Gastroesophageal sphincter (tissue), 4 donors: ENCODE measurements at regions not wholly inside any gene's neighbourhood (a gene's known extent, or its start where the extent isn't known, plus 50 kb on each side); places are given as distances from the start of the nearest gene placed in this dataset.

Source experiments
- ATAC-seq: fragments of 150-250 bp; one replicate; pipeline ENCODE4 v1.9.1; 2016; ENCODE audit warnings: mild to moderate bottlenecking, moderate library complexity
- H3K27ac ChIP-seq, 4 donors: fragments of 200-600 bp; sonication (generic) in 3 of 4; 1 replicate in 3 of 4; 2 replicates in 1 of 4; pipeline ENCODE4 v1.5.1; 2016 to 2019
- H3K27me3 ChIP-seq: fragments of 200-600 bp; sonication (generic); one replicate; pipeline ENCODE4 v1.5.1; 2019
- H3K36me3 ChIP-seq, 2 donors: fragments of 200-600 bp; sonication (generic); one replicate each; pipeline ENCODE4 v1.5.1; 2019; ENCODE audit warnings: control low read depth in 1 of 2
- H3K4me1 ChIP-seq, 3 donors: fragments of 200-600 bp; sonication (generic); 1 replicate in 2 of 3; 2 replicates in 1 of 3; pipeline ENCODE4 v1.5.1; 2016 to 2019; ENCODE audit warnings: control low read depth in 2 of 3
- H3K4me3 ChIP-seq, 2 donors: fragments of 200-600 bp; sonication (generic); one replicate each; pipeline ENCODE4 v1.5.1; 2019; ENCODE audit warnings: mild to moderate bottlenecking in 1 of 2, moderate library complexity in 1 of 2
- H3K9me3 ChIP-seq, 3 donors: fragments of 200-600 bp; sonication (generic); one replicate each; pipeline ENCODE4 v1.5.1; 2017 to 2019; ENCODE audit warnings: control low read depth in 2 of 3
- CTCF ChIP-seq, 4 experiments: fragments of 200-600 bp in 2 of 4; fragments of 450-650 bp in 2 of 4; sonication (generic) in 1 of 4; IDR thresholded peaks; one replicate each; pipeline ENCODE4 v1.5.1; 2017 to 2019; ENCODE audit warnings: antibody characterized with exemption in 4 of 4, mild to moderate bottlenecking in 2 of 4, moderate library complexity in 2 of 4
- EP300 ChIP-seq: sonication (generic); formaldehyde crosslinking; IDR thresholded peaks from one replicate; pipeline ENCODE4 v1.6.1; 2017; ENCODE audit warnings: antibody characterized with exemption, mild to moderate bottlenecking
- POLR2A ChIP-seq, 2 donors: fragments of 450-650 bp; IDR thresholded peaks; one replicate each; pipeline ENCODE4 v1.6.1; 2017; ENCODE audit warnings: antibody characterized with exemption in 2 of 2, mild to moderate bottlenecking in 2 of 2, moderate library complexity in 1 of 2
- POLR2AphosphoS5 ChIP-seq: sonication (generic); formaldehyde crosslinking; IDR thresholded peaks from one replicate; pipeline ENCODE4 v1.6.1; 2017; ENCODE audit warnings: antibody characterized with exemption
- WGBS, 2 donors: methylation state at CpG; one replicate each; pipeline ENCODE4 v1.1.5; 2018; ENCODE audit warnings: low coverage in 1 of 2; 5-methylcytosine and 5-hydroxymethylcytosine counted together

- Histone ChIP-seq H3K27ac (no peak overlapping the region), H3K36me3 (no peaks in the 10 kb centered on the region), H3K9me3 (no peaks in the 10 kb centered on the region), H3K4me1 (no peaks in the 10 kb centered on the region), H3K4me3 (no peak overlapping the region), H3K27me3 (peaks cover 14% of the 10 kb centered on the region)
- TF ChIP-seq EP300, result no peak
- no peak for TF ChIP-seq POLR2AphosphoS5
- TF ChIP-seq CTCF (IDR thresholded peaks at IDR 0.05), result no peak
- TF ChIP-seq POLR2A (IDR thresholded peaks at IDR 0.05), result no peak
- 83 to 88% methylated on average over 1 to 9 of the region's 38 CpGs for WGBS, 2 donors
- no peak for ATAC-seq
Measured at GRCh38 chr22:23414727-23415489, 165.2 kb downstream of the IGLL1 start.

- no peak for ATAC-seq
Measured at GRCh38 chr22:23411739-23412138, 168.4 kb downstream of the IGLL1 start.

GRCh38 chr22:23410411-23410810 is 169.7 kb downstream of the IGLL1 start:
- no peaks in the 10 kb centered on the region for H3K36me3 ChIP-seq
- no peak for TF ChIP-seq EP300
- TF ChIP-seq POLR2A (IDR thresholded peaks at IDR 0.05), result no peak
- TF ChIP-seq CTCF (IDR thresholded peaks at IDR 0.05), result no peak
- no peak for TF ChIP-seq POLR2AphosphoS5
- no peaks in the 10 kb centered on the region for H3K4me1 ChIP-seq
- no peak overlapping the region for H3K4me3 ChIP-seq
- H3K27ac ChIP-seq, result no peak overlapping the region
- 73 to 80% methylated on average over 1 to 4 of the region's 5 CpGs for WGBS, 2 donors
- peaks cover 9% of the 10 kb centered on the region for H3K27me3 ChIP-seq
- no peak for ATAC-seq
- no peaks in the 10 kb centered on the region for H3K9me3 ChIP-seq

More at GRCh38 chr22:23411739-23412138, 168.4 kb downstream of the IGLL1 start:
- H3K27me3 ChIP-seq, result peaks cover 7% of the 10 kb centered on the region
- TF ChIP-seq POLR2A (IDR thresholded peaks at IDR 0.05) (no peak), EP300 (no peak), CTCF (IDR thresholded peaks at IDR 0.05) (no peak), POLR2AphosphoS5 (no peak)
- no peaks in the 10 kb centered on the region for H3K9me3 ChIP-seq
- H3K36me3 ChIP-seq, result no peaks in the 10 kb centered on the region
- no peak overlapping the region for H3K4me3 ChIP-seq
- no peaks in the 10 kb centered on the region for H3K4me1 ChIP-seq
- no peak overlapping the region for H3K27ac ChIP-seq

- TF ChIP-seq EP300 (no peak), CTCF (IDR thresholded peaks at IDR 0.05) (no peak), POLR2AphosphoS5 (no peak), POLR2A (IDR thresholded peaks at IDR 0.05) (no peak)
- H3K9me3 ChIP-seq, result no peaks in the 10 kb centered on the region
- H3K4me1 ChIP-seq, result no peaks in the 10 kb centered on the region
- peaks cover 11% of the 10 kb centered on the region for H3K27me3 ChIP-seq
- H3K4me3 ChIP-seq, result no peak overlapping the region
- no peak for ATAC-seq
- no peak overlapping the region for H3K27ac ChIP-seq
- H3K36me3 ChIP-seq, result no peaks in the 10 kb centered on the region
- 71 to 75% methylated on average over 1 to 3 of the region's 8 CpGs for WGBS, 2 donors
Measured at GRCh38 chr22:23409976-23410375, 170.1 kb downstream of the IGLL1 start.

GRCh38 chr22:23408321-23408720 is 171.8 kb downstream of the IGLL1 start:
- TF ChIP-seq EP300 (no peak), CTCF (IDR thresholded peaks at IDR 0.05) (no peak), POLR2A (IDR thresholded peaks at IDR 0.05) (no peak), POLR2AphosphoS5 (no peak)
- Histone ChIP-seq H3K27ac (no peak overlapping the region), H3K4me1 (no peaks in the 10 kb centered on the region), H3K4me3 (no peak overlapping the region), H3K9me3 (no peaks in the 10 kb centered on the region), H3K27me3 (peaks cover 14% of the 10 kb centered on the region), H3K36me3 (no peaks in the 10 kb centered on the region)
- ATAC-seq, result no peak
- 14 to 20% methylated on average over 1 to 2 of the region's 2 CpGs for WGBS, 2 donors
